ENCODE measurements at regions not wholly inside any gene's neighbourhood (a gene's known extent, or its start where the extent isn't known, plus 50 kb on each side); places are given as distances from the start of the nearest gene placed in this dataset.
"Not testable (repeated sequence)": the region's sequence is repeated elsewhere in the genome, so short reads cannot be mapped to it uniquely, and the experiment has no call there.

- ATAC-seq (no peak), DNase-seq (no peak)
- no peak for TF ChIP-seq EZH2phosphoT487 (IDR thresholded peaks at IDR 0.05; ENCODE audit: borderline replicate concordance, low read length)
- TF ChIP-seq CTCF (conservative IDR thresholded peaks at IDR 0.05; ENCODE audit: low read depth, low read length) = no peak
- no peak overlapping the region for H3K9ac ChIP-seq (ENCODE audit: low read length)
- H3K4me3 ChIP-seq (ENCODE audit: low read length) = no peak overlapping the region
- no peak overlapping the region for H3K4me2 ChIP-seq (ENCODE audit: low read length)
- no peaks in the 10 kb centered on the region for H4K20me1 ChIP-seq (ENCODE audit: low read length)
- BruUV-seq (replicated peaks) = no TSS peak
- CTCF ChIA-PET = no interaction called here
- intact Hi-C loops (cut with micrococcal nuclease) = no loop called here
- no peaks in the 10 kb centered on the region for H3K36me3 ChIP-seq (ENCODE audit: low read depth, low read length)
- no peak overlapping the region for H3K27ac ChIP-seq (ENCODE audit: low read length)
- peaks cover 52% of the 10 kb centered on the region for H3K27me3 ChIP-seq (ENCODE audit: low read length)
- no peaks in the 10 kb centered on the region for H3K4me1 ChIP-seq (ENCODE audit: insufficient read depth, low read length)
- POLR2A ChIA-PET (ENCODE audit: unreplicated experiment) = no interaction called here
- no peaks in the 10 kb centered on the region for H3K79me2 ChIP-seq (ENCODE audit: low read length)
- no peak overlapping the region for H2AFZ ChIP-seq (ENCODE audit: low read length)
- no peaks in the 10 kb centered on the region for H3F3A ChIP-seq (ENCODE audit: low read length, unreplicated experiment)
- no peaks in the 10 kb centered on the region for H3K9me3 ChIP-seq (ENCODE audit: low read length)
- no peaks in the 10 kb centered on the region for H3K9me2 ChIP-seq (replicated peaks; ENCODE audit: low read length)
Measured at GRCh38 chr1:213623862-213624261, 363.9 kb upstream of the PROX1 start.

GRCh38 chr1:213636778-213637177, 351.0 kb upstream of the PROX1 start:
- CTCF ChIA-PET; ATAC-seq; DNase-seq; H3K9me3 ChIP-seq (ENCODE audit: low read length); H3K9ac ChIP-seq (ENCODE audit: low read length); POLR2A ChIA-PET (ENCODE audit: unreplicated experiment); H3F3A ChIP-seq (ENCODE audit: low read length, unreplicated experiment); H3K27me3 ChIP-seq (ENCODE audit: low read length); H3K27ac ChIP-seq (ENCODE audit: low read length); H3K4me3 ChIP-seq (ENCODE audit: low read length); H2AFZ ChIP-seq (ENCODE audit: low read length); H4K20me1 ChIP-seq (ENCODE audit: low read length); BruUV-seq (replicated peaks); H3K4me2 ChIP-seq (ENCODE audit: low read length); H3K9me2 ChIP-seq (replicated peaks; ENCODE audit: low read length); intact Hi-C loops (cut with micrococcal nuclease); H3K36me3 ChIP-seq (ENCODE audit: low read depth, low read length); H3K4me1 ChIP-seq (ENCODE audit: insufficient read depth, low read length); H3K79me2 ChIP-seq (ENCODE audit: low read length): not testable (repeated sequence)

GRCh38 chr1:213641312-213641711, 346.5 kb upstream of the PROX1 start:
- no peaks in the 10 kb centered on the region for H3K36me3 ChIP-seq (ENCODE audit: low read depth, low read length)
- H4K20me1 ChIP-seq (ENCODE audit: low read length) = no peaks in the 10 kb centered on the region
- no TSS peak for BruUV-seq (replicated peaks)
- no peak for ATAC-seq
- intact Hi-C loops (cut with micrococcal nuclease) = no loop called here
- no peaks in the 10 kb centered on the region for H3K4me1 ChIP-seq (ENCODE audit: insufficient read depth, low read length)
- POLR2A ChIA-PET (ENCODE audit: unreplicated experiment) = interaction anchor here (0.5 kb wide), 1 partner anchor 823 kb away, joined by 3 read pairs; no protein-coding TSS in a partner anchor
- CTCF ChIA-PET = no interaction called here
- no peak overlapping the region for H3K27ac ChIP-seq (ENCODE audit: low read length)
- no peaks in the 10 kb centered on the region for H3K79me2 ChIP-seq (ENCODE audit: low read length)
- H3K27me3 ChIP-seq (ENCODE audit: low read length) = peaks cover 22% of the 10 kb centered on the region
- no peak overlapping the region for H3K4me2 ChIP-seq (ENCODE audit: low read length)
- H3K9me3 ChIP-seq (ENCODE audit: low read length) = no peaks in the 10 kb centered on the region
- H3K4me3 ChIP-seq (ENCODE audit: low read length) = no peak overlapping the region
- no peak overlapping the region for H2AFZ ChIP-seq (ENCODE audit: low read length)
- no peak overlapping the region for H3K9ac ChIP-seq (ENCODE audit: low read length)
- no peaks in the 10 kb centered on the region for H3K9me2 ChIP-seq (replicated peaks; ENCODE audit: low read length)
- TF ChIP-seq CTCF (conservative IDR thresholded peaks at IDR 0.05; ENCODE audit: low read depth, low read length) (no peak), EZH2 (IDR thresholded peaks at IDR 0.05; ENCODE audit: low read length, unreplicated experiment) (no peak), EZH2phosphoT487 (IDR thresholded peaks at IDR 0.05; ENCODE audit: borderline replicate concordance, low read length) (no peak)
- DNase-seq = no peak
- no peaks in the 10 kb centered on the region for H3F3A ChIP-seq (ENCODE audit: low read length, unreplicated experiment)

All from PC-3 (cell line).